ENCODE measurements at regions not wholly inside any gene's neighbourhood (a gene's known extent, or its start where the extent isn't known, plus 50 kb on each side); places are given as distances from the start of the nearest gene placed in this dataset.

GRCh38 chr20:40536808-40537207 is 152.2 kb downstream of the MAFB start:
- no peak for DNase-seq

- DNase-seq = no peak
Measured at GRCh38 chr20:40535816-40536215, 153.2 kb downstream of the MAFB start.

GRCh38 chr20:40532103-40532502 is 156.9 kb downstream of the MAFB start:
- DNase-seq = no peak

GRCh38 chr20:40525351-40525750 is 163.7 kb downstream of the MAFB start:
- no peak for DNase-seq

- no peak for DNase-seq
Measured at GRCh38 chr20:40524071-40524470, 165.0 kb downstream of the MAFB start.

- DNase-seq = no peak
Measured at GRCh38 chr20:40522405-40522804, 166.6 kb downstream of the MAFB start.

GRCh38 chr20:40521962-40522361 is 167.1 kb downstream of the MAFB start:
- no peak for DNase-seq

GRCh38 chr20:40519918-40520317 is 169.1 kb downstream of the MAFB start:
- DNase-seq = no peak

GRCh38 chr20:40512994-40513393 is 176.0 kb downstream of the MAFB start:
- DNase-seq = no peak

GRCh38 chr20:40512591-40512990 is 176.4 kb downstream of the MAFB start:
- no peak for DNase-seq

GRCh38 chr20:40511478-40511877 is 177.6 kb downstream of the MAFB start:
- DNase-seq = no peak

GRCh38 chr20:40510622-40511021 is 178.4 kb downstream of the MAFB start:
- no peak for DNase-seq

GRCh38 chr20:40508821-40509220 is 180.2 kb downstream of the MAFB start:
- DNase-seq = no peak

GRCh38 chr20:40506537-40506939 is 182.5 kb downstream of the MAFB start:
- DNase-seq = no peak

- DNase-seq = no peak
Measured at GRCh38 chr20:40503119-40503518, 185.9 kb downstream of the MAFB start.

GRCh38 chr20:40502576-40502975 is 186.5 kb downstream of the MAFB start:
- no peak for DNase-seq

GRCh38 chr20:40499391-40499790 is 189.6 kb downstream of the MAFB start:
- DNase-seq = no peak

GRCh38 chr20:40497899-40498691 is 190.9 kb downstream of the MAFB start:
- DNase-seq = no peak

- DNase-seq = no peak
Measured at GRCh38 chr20:40495956-40496355, 193.1 kb downstream of the MAFB start.

GRCh38 chr20:40494248-40494647 is 194.8 kb downstream of the MAFB start:
- no peak for DNase-seq

- DNase-seq = no peak
Measured at GRCh38 chr20:40493549-40493948, 195.5 kb downstream of the MAFB start.

- DNase-seq = no peak
Measured at GRCh38 chr20:40493071-40493470, 196.0 kb downstream of the MAFB start.

- no peak for DNase-seq
Measured at GRCh38 chr20:40491009-40491590, 197.9 kb downstream of the MAFB start.

- no peak for DNase-seq
Measured at GRCh38 chr20:40489886-40490285, 199.2 kb downstream of the MAFB start.

- no peak for DNase-seq
Measured at GRCh38 chr20:40488401-40488800, 200.6 kb downstream of the MAFB start.
